ENCODE measurements at regions not wholly inside any gene's neighbourhood (a gene's known extent, or its start where the extent isn't known, plus 50 kb on each side); places are given as distances from the start of the nearest gene placed in this dataset.

- H2BK120ac ChIP-seq (ENCODE audit: low read depth, low read length), result no peak overlapping the region
- intact Hi-C loops (cut with micrococcal nuclease), result no loop called here
These were observed 354.6 kb upstream of the RARB start for GRCh38 chr3:25073423-25073822.

More at GRCh38 chr3:25073423-25073822, 354.6 kb upstream of the RARB start:
- Histone ChIP-seq H3K23ac (ENCODE audit: low read depth, low read length) (no peak overlapping the region), H3K4me3 (ENCODE audit: insufficient read depth, low read depth, low read length) (no peak overlapping the region), H3K9me3 (ENCODE audit: control insufficient read depth, insufficient read depth, low read length) (peaks cover 4% of the 10 kb centered on the region), H3K4me1 (ENCODE audit: control insufficient read depth, insufficient read depth, low read length) (no peaks in the 10 kb centered on the region), H3K27ac (ENCODE audit: insufficient read depth, low read length) (no peak overlapping the region), H3K4ac (ENCODE audit: low read depth, low read length) (no peak overlapping the region), H2BK15ac (ENCODE audit: low read depth, low read length) (no peak overlapping the region), H2AK5ac (ENCODE audit: low read depth, low read length) (no peak overlapping the region), H4K8ac (ENCODE audit: low read depth in 2 of 2, low read length in 2 of 2) (no peak overlapping the region), H3K14ac (replicated peaks; ENCODE audit: low read depth, low read length) (no peak overlapping the region), H2BK5ac (ENCODE audit: low read depth, low read length, poor library complexity, severe bottlenecking) (no peak overlapping the region), H3K9ac (ENCODE audit: low read depth, low read length) (no peak overlapping the region), H3K9me1 (ENCODE audit: insufficient read depth, low read length) (no peaks in the 10 kb centered on the region), H3K18ac (ENCODE audit: low read depth, low read length) (no peak overlapping the region), H4K20me1 (ENCODE audit: insufficient read depth, low read length) (no peaks in the 10 kb centered on the region), H4K5ac (ENCODE audit: low read depth, low read length) (no peak overlapping the region), H3K79me1 (ENCODE audit: low read depth in 1 of 2, low read length in 2 of 2) (no peaks in the 10 kb centered on the region), H2AK9ac (replicated peaks; ENCODE audit: low read depth, low read length, poor library complexity) (no peak overlapping the region), H3K36me3 (ENCODE audit: control insufficient read depth, insufficient read depth, low read length) (no peaks in the 10 kb centered on the region), H3K27me3 (ENCODE audit: control insufficient read depth, insufficient read depth, low read length) (no peaks in the 10 kb centered on the region), H4K91ac (ENCODE audit: insufficient read depth, low read depth, low read length) (no peak overlapping the region), H3K4me2 (ENCODE audit: low read depth, low read length) (no peak overlapping the region), H2AFZ (replicated peaks; ENCODE audit: low read length, poor library complexity) (no peak overlapping the region), H3K56ac (ENCODE audit: extremely low read depth, insufficient read depth, low read length) (no peak overlapping the region), H2BK20ac (ENCODE audit: low read depth, low read length) (no peak overlapping the region)
- in situ Hi-C loops (cut with MboI; ENCODE audit: low sequenced_read_pairs) (no loop called here), dilution Hi-C loops (cut with HindIII; ENCODE audit: low sequenced_read_pairs, unreplicated experiment) (no loop called here)
- no TSS peak for BruUV-seq (replicated peaks)
- WGBS, 2 experiments (ENCODE audit: extremely low coverage in 2 of 2, insufficient read length in 1 of 2), result no CpG with 5 or more reads among the region's 1 CpG
- no peak for ATAC-seq (ENCODE audit: low read depth)
- DNase-seq, result no peak
- ChIA-PET CTCF (no interaction called here), POLR2A (ENCODE audit: unreplicated experiment) (no interaction called here)
- TF ChIP-seq BHLHE40 (IDR thresholded peaks at IDR 0.05; ENCODE audit: low read depth, low read length) (no peak), POLR2A (IDR thresholded peaks at IDR 0.05; ENCODE audit: low read depth, low read length) (no peak), MXI1 (IDR thresholded peaks at IDR 0.05; ENCODE audit: borderline replicate concordance, low read depth, low read length) (no peak), RAD21 (IDR thresholded peaks at IDR 0.05; ENCODE audit: low read length) (no peak), USF2 (IDR thresholded peaks at IDR 0.05; ENCODE audit: low read depth, low read length) (no peak), FOS (IDR thresholded peaks at IDR 0.05; ENCODE audit: low read depth, low read length) (no peak), MAZ (IDR thresholded peaks at IDR 0.05; ENCODE audit: borderline replicate concordance, low read depth, low read length) (no peak)
